Mesendoderm (in vitro differentiated cells): ENCODE measurements at regions not wholly inside any gene's neighbourhood (a gene's known extent, or its start where the extent isn't known, plus 50 kb on each side); places are given as distances from the start of the nearest gene placed in this dataset.
A peak's percentile ranks its signal among the peaks of the same experiment; 100 is the strongest.

ENCODE experiments used
- DNase-seq: peaks from one replicate; pipeline ENCODE4 v3.0.0; 2013
- H2AK5ac ChIP-seq: 2 replicates; pipeline ENCODE4 v1.6.1; 2013; ENCODE audit warnings: low read length, inconsistent platforms
- H2BK120ac ChIP-seq: 2 replicates; pipeline ENCODE4 v1.6.1; 2013; ENCODE audit warnings: low read depth, mild to moderate bottlenecking, low read length, moderate library complexity, mixed read lengths
- H2BK15ac ChIP-seq: replicated peaks from 2 replicates; pipeline ENCODE4 v1.6.1; 2013; ENCODE audit warnings: low read depth, mild to moderate bottlenecking, moderate library complexity
- H2BK5ac ChIP-seq: 2 replicates; pipeline ENCODE4 v1.6.1; 2013; ENCODE audit warnings: low read length, inconsistent platforms
- H3K18ac ChIP-seq: 2 replicates; pipeline ENCODE4 v1.6.1; 2013; ENCODE audit warnings: mild to moderate bottlenecking, low read length, mixed read lengths
- H3K23ac ChIP-seq: one replicate; pipeline ENCODE4 v1.6.1; 2013; ENCODE audit warnings: low read length
- H3K27ac ChIP-seq: 2 replicates; pipeline ENCODE4 v1.5.1; 2013; ENCODE audit warnings: low read depth, mild to moderate bottlenecking, inconsistent platforms, low read length, moderate library complexity
- H3K27me3 ChIP-seq: 2 replicates; pipeline ENCODE4 v1.6.1; 2013; ENCODE audit warnings: low read length, control low read depth, mild to moderate bottlenecking, inconsistent platforms; ENCODE audit not compliant: insufficient read depth, poor library complexity
- H3K36me3 ChIP-seq: 2 replicates; pipeline ENCODE4 v1.6.1; 2013; ENCODE audit warnings: low read length, inconsistent platforms; ENCODE audit not compliant: control insufficient read depth, insufficient read depth
- H3K4ac ChIP-seq: one replicate; pipeline ENCODE4 v1.6.1; 2013; ENCODE audit warnings: low read depth, mild to moderate bottlenecking, low read length, moderate library complexity
- H3K4me1 ChIP-seq: 2 replicates; pipeline ENCODE4 v1.6.1; 2013; ENCODE audit warnings: low read depth, low read length, inconsistent platforms; ENCODE audit not compliant: control insufficient read depth
- H3K4me2 ChIP-seq: 2 replicates; pipeline ENCODE4 v1.6.1; 2013; ENCODE audit warnings: low read length
- H3K4me3 ChIP-seq: 2 replicates; pipeline ENCODE4 v1.5.1; 2013; ENCODE audit warnings: mild to moderate bottlenecking, low read length
- H3K56ac ChIP-seq: one replicate; pipeline ENCODE4 v1.6.1; 2013; ENCODE audit warnings: low read length
- H3K79me1 ChIP-seq: 2 replicates; pipeline ENCODE4 v1.6.1; 2013; ENCODE audit warnings: low read length, inconsistent platforms
- H3K79me2 ChIP-seq: 2 replicates; pipeline ENCODE4 v1.6.1; 2013; ENCODE audit warnings: mild to moderate bottlenecking, low read length; ENCODE audit not compliant: control insufficient read depth, insufficient read depth
- H3K9ac ChIP-seq: 2 replicates; pipeline ENCODE4 v1.6.1; 2013; ENCODE audit warnings: low read length, inconsistent platforms
- H4K5ac ChIP-seq: one replicate; pipeline ENCODE4 v1.6.1; 2013; ENCODE audit warnings: low read length
- H4K8ac ChIP-seq: one replicate; pipeline ENCODE4 v1.6.1; 2013; ENCODE audit warnings: low read depth, mild to moderate bottlenecking, control low read depth, low read length, moderate library complexity
- WGBS: extraction: QIAGEN DNeasy Blood & Tissue Kit; methylation state at CpG from one replicate; pipeline ENCODE4 v1.1.7; 2013; ENCODE audit warnings: low lambda C conversion rate, missing lambda C conversion rate; ENCODE audit not compliant: insufficient coverage; ENCODE audit errors: extremely low coverage; 5-methylcytosine and 5-hydroxymethylcytosine counted together

GRCh38 chr17:79216391-79216790 lies 141.8 kb downstream of the ENGASE start:
- Histone ChIP-seq H3K36me3 (no peaks in the 10 kb centered on the region), H2BK5ac (no peak overlapping the region), H4K5ac (no peak overlapping the region), H3K56ac (no peak overlapping the region), H2AK5ac (no peak overlapping the region), H3K79me1 (no peaks in the 10 kb centered on the region), H3K79me2 (no peaks in the 10 kb centered on the region), H3K23ac (peak overlapping the region; percentile 94), H2BK15ac (no peak overlapping the region), H2BK120ac (no peak overlapping the region), H4K8ac (no peak overlapping the region), H3K4ac (no peak overlapping the region), H3K4me1 (no peaks in the 10 kb centered on the region), H3K18ac (no peak overlapping the region), H3K9ac (no peak overlapping the region), H3K27me3 (no peaks in the 10 kb centered on the region), H3K4me2 (no peak overlapping the region), H3K27ac (no peak overlapping the region), H3K4me3 (no peak overlapping the region)
- WGBS, result no CpG with 5 or more reads among the region's 6 CpGs
- no peak for DNase-seq

DNA sequence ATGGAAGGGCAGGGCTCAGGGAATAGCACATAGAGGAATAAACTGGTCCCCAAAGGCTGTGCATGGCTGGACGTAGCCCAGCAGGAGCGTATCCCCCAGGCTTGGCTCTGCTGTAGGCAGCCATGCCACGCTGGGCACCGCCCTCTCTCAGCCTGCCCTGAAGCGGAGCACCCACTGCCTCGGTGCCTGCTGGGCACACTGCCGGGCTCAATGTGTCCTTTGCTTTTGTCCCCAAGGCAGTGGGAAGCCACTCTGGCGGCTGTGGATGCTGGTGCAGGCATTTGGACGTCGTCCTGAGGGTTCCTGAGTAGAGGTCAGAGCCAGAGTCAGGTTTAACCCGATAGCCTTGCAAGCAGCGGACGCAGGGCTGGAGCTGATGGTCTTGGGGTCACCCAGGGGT lies 141.0 kb downstream of the ENGASE start:
- H3K56ac ChIP-seq, result no peak overlapping the region
- H3K79me1 ChIP-seq, result no peaks in the 10 kb centered on the region

GRCh38 chr17:79214940-79215604 lies 140.4 kb downstream of the ENGASE start:
- H3K4ac ChIP-seq, result no peak overlapping the region
- H2BK5ac ChIP-seq, result no peak overlapping the region
- no CpG with 5 or more reads among the region's 20 CpGs for WGBS
- no peak overlapping the region for H2BK120ac ChIP-seq
- no peak overlapping the region for H3K4me2 ChIP-seq
- no peak overlapping the region for H3K56ac ChIP-seq
- H3K79me2 ChIP-seq, result no peaks in the 10 kb centered on the region
- no peak for DNase-seq
- no peak overlapping the region for H2BK15ac ChIP-seq
- H3K4me3 ChIP-seq, result no peak overlapping the region
- no peaks in the 10 kb centered on the region for H3K36me3 ChIP-seq
- no peak overlapping the region for H4K5ac ChIP-seq
- no peak overlapping the region for H3K23ac ChIP-seq
- no peak overlapping the region for H3K18ac ChIP-seq
- no peaks in the 10 kb centered on the region for H3K4me1 ChIP-seq
- H4K8ac ChIP-seq, result no peak overlapping the region
- H3K79me1 ChIP-seq, result no peaks in the 10 kb centered on the region
- no peak overlapping the region for H3K9ac ChIP-seq
- no peak overlapping the region for H2AK5ac ChIP-seq
- no peak overlapping the region for H3K27ac ChIP-seq
- no peaks in the 10 kb centered on the region for H3K27me3 ChIP-seq

More for the DNA sequence above, 141.0 kb downstream of the ENGASE start:
- H3K9ac ChIP-seq, result no peak overlapping the region
- no peak overlapping the region for H3K4ac ChIP-seq
- H3K4me2 ChIP-seq, result no peak overlapping the region
- no peak overlapping the region for H3K18ac ChIP-seq
- H2BK5ac ChIP-seq, result no peak overlapping the region
- WGBS, result no CpG with 5 or more reads among the region's 13 CpGs
- H3K4me1 ChIP-seq, result no peaks in the 10 kb centered on the region
- H3K27ac ChIP-seq, result no peak overlapping the region
- no peak overlapping the region for H3K23ac ChIP-seq
- H4K5ac ChIP-seq, result no peak overlapping the region
- H3K79me2 ChIP-seq, result no peaks in the 10 kb centered on the region
- no peaks in the 10 kb centered on the region for H3K27me3 ChIP-seq
- DNase-seq, result no peak
- no peaks in the 10 kb centered on the region for H3K36me3 ChIP-seq
- H2BK120ac ChIP-seq, result no peak overlapping the region
- no peak overlapping the region for H2BK15ac ChIP-seq
- no peak overlapping the region for H2AK5ac ChIP-seq
- H3K4me3 ChIP-seq, result no peak overlapping the region
- no peak overlapping the region for H4K8ac ChIP-seq

DNA sequence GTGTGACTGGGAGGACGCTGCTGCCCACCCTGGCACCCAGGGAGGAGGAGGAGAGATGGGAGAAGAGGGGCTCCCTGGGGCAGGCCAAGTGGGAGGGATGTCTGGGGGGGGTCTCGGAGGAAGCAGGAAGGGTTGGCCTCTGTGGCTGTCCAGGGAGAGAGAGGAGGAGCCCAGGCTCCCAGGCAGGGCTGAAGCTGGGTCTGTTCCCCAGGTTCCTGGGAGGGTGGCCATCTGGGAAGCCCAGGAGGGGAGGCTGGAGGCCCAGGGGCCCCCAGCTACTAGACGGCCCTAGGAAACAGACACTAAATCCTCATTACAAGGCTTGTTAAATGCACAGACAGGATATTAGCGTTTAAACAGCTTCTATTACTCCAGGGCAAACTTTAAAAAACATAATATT lies 139.8 kb downstream of the ENGASE start:
- no CpG with 5 or more reads among the region's 4 CpGs for WGBS
- no peak overlapping the region for H2AK5ac ChIP-seq
- no peaks in the 10 kb centered on the region for H3K79me1 ChIP-seq
- H3K23ac ChIP-seq, result no peak overlapping the region
- H3K4me1 ChIP-seq, result no peaks in the 10 kb centered on the region
- no peak overlapping the region for H4K5ac ChIP-seq
- H3K18ac ChIP-seq, result no peak overlapping the region
- H3K36me3 ChIP-seq, result no peaks in the 10 kb centered on the region
- no peak overlapping the region for H2BK120ac ChIP-seq
- H3K27ac ChIP-seq, result no peak overlapping the region
- no peak overlapping the region for H2BK15ac ChIP-seq
- H4K8ac ChIP-seq, result no peak overlapping the region
- no peak for DNase-seq
- H3K56ac ChIP-seq, result no peak overlapping the region
- H3K27me3 ChIP-seq, result no peaks in the 10 kb centered on the region
- H3K9ac ChIP-seq, result no peak overlapping the region
- no peak overlapping the region for H3K4me2 ChIP-seq
- no peaks in the 10 kb centered on the region for H3K79me2 ChIP-seq
- H3K4me3 ChIP-seq, result no peak overlapping the region
- no peak overlapping the region for H3K4ac ChIP-seq
- no peak overlapping the region for H2BK5ac ChIP-seq

GRCh38 chr17:79213305-79213704 lies 138.7 kb downstream of the ENGASE start:
- H4K8ac ChIP-seq, result no peak overlapping the region
- no CpG with 5 or more reads among the region's 10 CpGs for WGBS
- no peak overlapping the region for H2BK120ac ChIP-seq

More at GRCh38 chr17:79213305-79213704, 138.7 kb downstream of the ENGASE start:
- no peak overlapping the region for H4K5ac ChIP-seq
- H3K56ac ChIP-seq, result no peak overlapping the region
- H3K23ac ChIP-seq, result no peak overlapping the region
- no peaks in the 10 kb centered on the region for H3K4me1 ChIP-seq
- H3K18ac ChIP-seq, result no peak overlapping the region
- no peak overlapping the region for H3K9ac ChIP-seq
- no peak overlapping the region for H2BK5ac ChIP-seq
- H2BK15ac ChIP-seq, result no peak overlapping the region
- no peak overlapping the region for H3K4me3 ChIP-seq
- no peaks in the 10 kb centered on the region for H3K79me1 ChIP-seq
- no peaks in the 10 kb centered on the region for H3K36me3 ChIP-seq
- H3K79me2 ChIP-seq, result no peaks in the 10 kb centered on the region
- H2AK5ac ChIP-seq, result no peak overlapping the region
- no peaks in the 10 kb centered on the region for H3K27me3 ChIP-seq
- H3K27ac ChIP-seq, result no peak overlapping the region
- DNase-seq, result no peak
- H3K4ac ChIP-seq, result no peak overlapping the region
- H3K4me2 ChIP-seq, result no peak overlapping the region
